Activated T-helper 17 cell treated with anti-CD3 and anti-CD28 coated beads, Interleukin-2, amount 50 U/mL, for 72 hours (primary cell): ENCODE measurements at regions not wholly inside any gene's neighbourhood (a gene's known extent, or its start where the extent isn't known, plus 50 kb on each side); places are given as distances from the start of the nearest gene placed in this dataset.

Experiments
- ATAC-seq: fragments of 150-1000 bp; cut with Tn5 transposase; replicated peaks from 2 replicates; pipeline ENCODE4 v1.10.0; 2021; ENCODE audit warnings: mild to moderate bottlenecking, moderate library complexity
- H3K27ac Mint-ChIP-seq: one replicate; pipeline ENCODE4 v1.8.0; 2022; ENCODE audit warnings: mixed read lengths
- H3K27me3 Mint-ChIP-seq: one replicate; pipeline ENCODE4 v1.8.0; 2022; ENCODE audit warnings: mixed read lengths
- H3K36me3 Mint-ChIP-seq: one replicate; pipeline ENCODE4 v1.8.0; 2022; ENCODE audit warnings: low read depth, mild to moderate bottlenecking, mixed read lengths
- H3K4me1 Mint-ChIP-seq: one replicate; pipeline ENCODE4 v1.8.0; 2022; ENCODE audit warnings: mixed read lengths
- H3K4me3 Mint-ChIP-seq: one replicate; pipeline ENCODE4 v1.8.0; 2022; ENCODE audit warnings: mild to moderate bottlenecking, mixed read lengths
- H3K9me3 Mint-ChIP-seq: one replicate; pipeline ENCODE4 v1.8.0; 2022; ENCODE audit warnings: mixed read lengths

- no peak for ATAC-seq
- no peak overlapping the region for H3K4me3 Mint-ChIP-seq
- H3K27ac Mint-ChIP-seq = no peak overlapping the region
- H3K4me1 Mint-ChIP-seq = no peaks in the 10 kb centered on the region
- no peaks in the 10 kb centered on the region for H3K27me3 Mint-ChIP-seq
- no peaks in the 10 kb centered on the region for H3K36me3 Mint-ChIP-seq
- H3K9me3 Mint-ChIP-seq = peaks cover 7% of the 10 kb centered on the region
Observed at GRCh38 chr13:70366720-70367119, 258.5 kb upstream of the KLHL1 start.

- Mint-ChIP-seq H3K36me3 (no peaks in the 10 kb centered on the region), H3K9me3 (peaks cover 7% of the 10 kb centered on the region), H3K4me1 (no peaks in the 10 kb centered on the region), H3K4me3 (no peak overlapping the region), H3K27ac (no peak overlapping the region), H3K27me3 (no peaks in the 10 kb centered on the region)
- ATAC-seq = no peak
Observed at GRCh38 chr13:70363991-70364390, 255.7 kb upstream of the KLHL1 start.

- Mint-ChIP-seq H3K27me3 (no peaks in the 10 kb centered on the region), H3K4me1 (no peaks in the 10 kb centered on the region), H3K9me3 (peaks cover 7% of the 10 kb centered on the region), H3K36me3 (no peaks in the 10 kb centered on the region), H3K4me3 (no peak overlapping the region), H3K27ac (no peak overlapping the region)
- no peak for ATAC-seq
Observed at GRCh38 chr13:70362820-70363570, 254.7 kb upstream of the KLHL1 start.

- ATAC-seq = no peak
- Mint-ChIP-seq H3K27me3 (no peaks in the 10 kb centered on the region), H3K4me1 (no peaks in the 10 kb centered on the region), H3K9me3 (no peaks in the 10 kb centered on the region), H3K4me3 (no peak overlapping the region), H3K36me3 (no peaks in the 10 kb centered on the region), H3K27ac (no peak overlapping the region)
Observed at GRCh38 chr13:70357031-70357430, 248.8 kb upstream of the KLHL1 start.

- ATAC-seq = no peak
Observed at GRCh38 chr13:70353096-70353495, 244.8 kb upstream of the KLHL1 start.

GRCh38 chr13:70347947-70348620 lies 239.8 kb upstream of the KLHL1 start:
- no peak for ATAC-seq
- H3K27me3 Mint-ChIP-seq = no peaks in the 10 kb centered on the region
- H3K36me3 Mint-ChIP-seq = no peaks in the 10 kb centered on the region
- no peaks in the 10 kb centered on the region for H3K4me1 Mint-ChIP-seq
- H3K4me3 Mint-ChIP-seq = no peak overlapping the region
- no peak overlapping the region for H3K27ac Mint-ChIP-seq
- peaks cover 12% of the 10 kb centered on the region for H3K9me3 Mint-ChIP-seq

More at GRCh38 chr13:70353096-70353495, 244.8 kb upstream of the KLHL1 start:
- Mint-ChIP-seq H3K27ac (no peak overlapping the region), H3K27me3 (no peaks in the 10 kb centered on the region), H3K9me3 (peaks cover 3% of the 10 kb centered on the region), H3K36me3 (no peaks in the 10 kb centered on the region), H3K4me1 (no peaks in the 10 kb centered on the region), H3K4me3 (no peak overlapping the region)

- no peaks in the 10 kb centered on the region for H3K36me3 Mint-ChIP-seq
- H3K27ac Mint-ChIP-seq = no peak overlapping the region
- ATAC-seq = no peak
- no peak overlapping the region for H3K4me3 Mint-ChIP-seq
- no peaks in the 10 kb centered on the region for H3K9me3 Mint-ChIP-seq
- no peaks in the 10 kb centered on the region for H3K27me3 Mint-ChIP-seq
- no peaks in the 10 kb centered on the region for H3K4me1 Mint-ChIP-seq
Observed at GRCh38 chr13:70339738-70340137, 231.5 kb upstream of the KLHL1 start.

- H3K4me1 Mint-ChIP-seq = no peaks in the 10 kb centered on the region
- no peaks in the 10 kb centered on the region for H3K36me3 Mint-ChIP-seq
- no peak overlapping the region for H3K4me3 Mint-ChIP-seq
- H3K9me3 Mint-ChIP-seq = no peaks in the 10 kb centered on the region
- no peak overlapping the region for H3K27ac Mint-ChIP-seq
- no peaks in the 10 kb centered on the region for H3K27me3 Mint-ChIP-seq
- ATAC-seq = no peak
Observed at GRCh38 chr13:70338609-70339008, 230.4 kb upstream of the KLHL1 start.

- no peaks in the 10 kb centered on the region for H3K9me3 Mint-ChIP-seq
- H3K36me3 Mint-ChIP-seq = no peaks in the 10 kb centered on the region
- no peaks in the 10 kb centered on the region for H3K27me3 Mint-ChIP-seq
- no peak overlapping the region for H3K27ac Mint-ChIP-seq
- ATAC-seq = no peak
- H3K4me3 Mint-ChIP-seq = no peak overlapping the region
- no peaks in the 10 kb centered on the region for H3K4me1 Mint-ChIP-seq
Observed at GRCh38 chr13:70336866-70337265, 228.6 kb upstream of the KLHL1 start.

GRCh38 chr13:70333752-70334151 lies 225.5 kb upstream of the KLHL1 start:
- no peaks in the 10 kb centered on the region for H3K36me3 Mint-ChIP-seq
- no peaks in the 10 kb centered on the region for H3K27me3 Mint-ChIP-seq
- no peak overlapping the region for H3K27ac Mint-ChIP-seq
- no peak for ATAC-seq
- H3K4me3 Mint-ChIP-seq = no peak overlapping the region
- H3K9me3 Mint-ChIP-seq = peaks cover 4% of the 10 kb centered on the region
- H3K4me1 Mint-ChIP-seq = no peaks in the 10 kb centered on the region

GRCh38 chr13:70330697-70331361 lies 222.6 kb upstream of the KLHL1 start:
- peaks cover 4% of the 10 kb centered on the region for H3K9me3 Mint-ChIP-seq
- ATAC-seq = no peak
- no peaks in the 10 kb centered on the region for H3K4me1 Mint-ChIP-seq
- H3K27ac Mint-ChIP-seq = no peak overlapping the region
- H3K4me3 Mint-ChIP-seq = no peak overlapping the region
- H3K36me3 Mint-ChIP-seq = no peaks in the 10 kb centered on the region
- H3K27me3 Mint-ChIP-seq = no peaks in the 10 kb centered on the region

- no peak overlapping the region for H3K27ac Mint-ChIP-seq
- no peaks in the 10 kb centered on the region for H3K27me3 Mint-ChIP-seq
- H3K9me3 Mint-ChIP-seq = peaks cover 4% of the 10 kb centered on the region
- H3K4me1 Mint-ChIP-seq = no peaks in the 10 kb centered on the region
- no peaks in the 10 kb centered on the region for H3K36me3 Mint-ChIP-seq
- no peak overlapping the region for H3K4me3 Mint-ChIP-seq
- no peak for ATAC-seq
Observed at GRCh38 chr13:70324519-70324918, 216.3 kb upstream of the KLHL1 start.

GRCh38 chr13:70311191-70311590 lies 202.9 kb upstream of the KLHL1 start:
- Mint-ChIP-seq H3K27ac (no peak overlapping the region), H3K9me3 (peaks cover 7% of the 10 kb centered on the region), H3K27me3 (no peaks in the 10 kb centered on the region), H3K4me1 (no peaks in the 10 kb centered on the region), H3K4me3 (no peak overlapping the region), H3K36me3 (no peaks in the 10 kb centered on the region)
- ATAC-seq = no peak

GRCh38 chr13:70310396-70311119 lies 202.3 kb upstream of the KLHL1 start:
- no peaks in the 10 kb centered on the region for H3K27me3 Mint-ChIP-seq
- no peak for ATAC-seq
- H3K36me3 Mint-ChIP-seq = no peaks in the 10 kb centered on the region
- no peak overlapping the region for H3K27ac Mint-ChIP-seq
- H3K4me1 Mint-ChIP-seq = no peaks in the 10 kb centered on the region
- H3K9me3 Mint-ChIP-seq = peaks cover 7% of the 10 kb centered on the region
- H3K4me3 Mint-ChIP-seq = no peak overlapping the region
